Liver (tissue), 8 donors: ENCODE measurements at regions not wholly inside any gene's neighbourhood (a gene's known extent, or its start where the extent isn't known, plus 50 kb on each side); places are given as distances from the start of the nearest gene placed in this dataset.

Experiments used
- DNase-seq: peaks from one replicate; pipeline ENCODE4 v3.0.0-alpha.2; 2017; ENCODE audit warnings: low spot score
- H3K27ac ChIP-seq, 2 donors: one replicate each; pipeline ENCODE4 v1.7.0; 2013; ENCODE audit warnings: inconsistent platforms in 2 of 2, low read length in 2 of 2, control low read depth in 1 of 2, low read depth in 1 of 2, mild to moderate bottlenecking in 1 of 2
- H3K27me3 ChIP-seq, 4 donors: one replicate each; pipeline versions ENCODE4 v1.6.1 to v1.7.0; 2013; ENCODE audit warnings: low read length in 3 of 4, inconsistent platforms in 1 of 4, mild to moderate bottlenecking in 1 of 4, moderate library complexity in 1 of 4; ENCODE audit not compliant: control insufficient read depth in 4 of 4, insufficient read depth in 4 of 4
- H3K36me3 ChIP-seq, 4 donors: one replicate each; pipeline versions ENCODE4 v1.6.1 to v1.7.0; 2013; ENCODE audit warnings: low read length in 3 of 4, mild to moderate bottlenecking in 3 of 4, low read depth in 1 of 4, moderate library complexity in 1 of 4; ENCODE audit not compliant: control insufficient read depth in 4 of 4, insufficient read depth in 3 of 4
- H3K4me1 ChIP-seq, 4 donors: one replicate each; pipeline versions ENCODE4 v1.6.1 to v1.7.0; 2013; ENCODE audit warnings: low read length in 3 of 4, mild to moderate bottlenecking in 3 of 4, moderate library complexity in 1 of 4; ENCODE audit not compliant: control insufficient read depth in 4 of 4, insufficient read depth in 4 of 4
- H3K4me3 ChIP-seq, 3 donors: one replicate each; pipeline versions ENCODE4 v1.6.1 to v1.7.0; 2013; ENCODE audit warnings: low read length in 3 of 3, control low read depth in 1 of 3, low read depth in 1 of 3, mild to moderate bottlenecking in 1 of 3
- H3K9ac ChIP-seq, 2 donors: one replicate each; pipeline ENCODE4 v1.7.0; 2013; ENCODE audit warnings: low read length in 2 of 2, mild to moderate bottlenecking in 2 of 2, moderate library complexity in 2 of 2, control low read depth in 1 of 2, low read depth in 1 of 2
- H3K9me3 ChIP-seq, 4 donors: one replicate each; pipeline versions ENCODE4 v1.6.1 to v1.7.0; 2013; ENCODE audit warnings: low read length in 3 of 4; ENCODE audit not compliant: control insufficient read depth in 4 of 4
- ATF3 ChIP-seq: IDR thresholded peaks from 2 replicates; pipeline ENCODE4 v1.6.1; 2016; ENCODE audit warnings: antibody characterized with exemption
- CTCF ChIP-seq: fragments of 150-350 bp; IDR thresholded peaks from 2 replicates; pipeline ENCODE4 v1.5.1; 2017; ENCODE audit warnings: improper control_type of control experiment, low read depth, low read length; ENCODE audit not compliant: missing input control
- EGR1 ChIP-seq, 2 donors: IDR thresholded peaks; 2 replicates each; pipeline ENCODE4 v1.6.1; 2016 to 2018; ENCODE audit warnings: antibody characterized with exemption in 2 of 2, low read depth in 2 of 2
- FOXA1 ChIP-seq: IDR thresholded peaks from 2 replicates; pipeline ENCODE4 v1.6.1; 2016; ENCODE audit warnings: antibody characterized with exemption
- FOXA2 ChIP-seq: IDR thresholded peaks from 2 replicates; pipeline ENCODE4 v1.6.1; 2016; ENCODE audit warnings: antibody characterized with exemption
- GABPA ChIP-seq, 2 donors: IDR thresholded peaks in 1 of 2; conservative IDR thresholded peaks in 1 of 2; 2 replicates each; pipeline ENCODE4 v1.6.1; 2016; ENCODE audit warnings: antibody characterized with exemption in 2 of 2, mild to moderate bottlenecking in 1 of 2, moderate library complexity in 1 of 2
- HNF4A ChIP-seq, 2 donors: conservative IDR thresholded peaks; 2 replicates each; pipeline ENCODE4 v1.6.1; 2016; ENCODE audit warnings: antibody characterized with exemption in 2 of 2, mild to moderate bottlenecking in 2 of 2
- HNF4G ChIP-seq: IDR thresholded peaks from 2 replicates; pipeline ENCODE4 v1.6.1; 2016; ENCODE audit warnings: antibody characterized with exemption
- JUND ChIP-seq, 2 donors: IDR thresholded peaks; 2 replicates each; pipeline ENCODE4 v1.6.1; 2016; ENCODE audit warnings: antibody characterized with exemption in 2 of 2
- MAX ChIP-seq: IDR thresholded peaks from 2 replicates; pipeline ENCODE4 v1.6.1; 2016; ENCODE audit warnings: antibody characterized with exemption
- RAD21 ChIP-seq, 2 donors: IDR thresholded peaks; 2 replicates each; pipeline ENCODE4 v1.6.1; 2016; ENCODE audit warnings: antibody characterized with exemption in 2 of 2, mild to moderate bottlenecking in 2 of 2
- REST ChIP-seq: IDR thresholded peaks from 2 replicates; pipeline ENCODE4 v1.6.1; 2016; ENCODE audit warnings: antibody characterized with exemption, mild to moderate bottlenecking
- SP1 ChIP-seq: IDR thresholded peaks from 2 replicates; pipeline ENCODE4 v1.6.1; 2018; ENCODE audit warnings: antibody characterized with exemption, mild to moderate bottlenecking
- TAF1 ChIP-seq: conservative IDR thresholded peaks from 2 replicates; pipeline ENCODE4 v1.6.1; 2016; ENCODE audit warnings: antibody characterized with exemption, mild to moderate bottlenecking
- ZBTB33 ChIP-seq: IDR thresholded peaks from 2 replicates; pipeline ENCODE4 v1.6.1; 2016; ENCODE audit warnings: antibody characterized with exemption
- WGBS: extraction: QIAGEN DNeasy Blood & Tissue Kit; methylation state at CpG from one replicate; pipeline ENCODE4 v1.1.7; 2013; 5-methylcytosine and 5-hydroxymethylcytosine counted together
- donor health status: healthy.
- donor health status: healthy.
- donor health status: healthy.
- donor health status: healthy.
- donor health status: healthy.

GRCh38 chr2:5539282-5540165 is 152.7 kb upstream of the SOX11 start:
- Histone ChIP-seq H3K4me3 (no peak overlapping the region), H3K9me3 (peaks cover 0 to 6% (median under 1%) of the 10 kb centered on the region in 4 donors), H3K27ac (no peak overlapping the region), H3K9ac (no peak overlapping the region), H3K4me1 (no peaks in the 10 kb centered on the region), H3K27me3 (peaks cover 0 to 3% (median 0%) of the 10 kb centered on the region in 4 donors), H3K36me3 (no peaks in the 10 kb centered on the region)
- DNase-seq, result no peak
- TF ChIP-seq HNF4A (conservative IDR thresholded peaks at IDR 0.05) (no peak), FOXA1 (no peak), REST (no peak), JUND (IDR thresholded peaks at IDR 0.05) (no peak), CTCF (no peak), GABPA (IDR thresholded peaks at IDR 0.05 in 1 of 2, conservative IDR thresholded peaks at IDR 0.05 in 1 of 2) (no peak), SP1 (no peak), FOXA2 (no peak), EGR1 (IDR thresholded peaks at IDR 0.05; ENCODE audit: low read depth in 2 of 2) (no peak), TAF1 (no peak), RAD21 (IDR thresholded peaks at IDR 0.05) (no peak), MAX (no peak)
- 32% methylated on average over 18 of the region's 18 CpGs for WGBS

- H3K27ac ChIP-seq, result no peak overlapping the region
Measured at GRCh38 chr2:5540856-5541255, 151.3 kb upstream of the SOX11 start.

More at GRCh38 chr2:5540856-5541255, 151.3 kb upstream of the SOX11 start:
- Histone ChIP-seq H3K9ac (no peak overlapping the region), H3K36me3 (no peaks in the 10 kb centered on the region), H3K27me3 (peaks cover 0 to 3% (median 0%) of the 10 kb centered on the region in 4 donors), H3K4me3 (no peak overlapping the region), H3K4me1 (no peaks in the 10 kb centered on the region), H3K9me3 (peaks cover 0 to 6% (median under 1%) of the 10 kb centered on the region in 4 donors)
- 52% methylated on average over 5 of the region's 5 CpGs for WGBS
- DNase-seq, result no peak
- no peak for TF ChIP-seq JUND (IDR thresholded peaks at IDR 0.05)
- TF ChIP-seq ZBTB33, result no peak
- no peak for TF ChIP-seq HNF4G
- no peak for TF ChIP-seq TAF1
- TF ChIP-seq MAX, result no peak
- TF ChIP-seq FOXA2, result no peak
- TF ChIP-seq RAD21 (IDR thresholded peaks at IDR 0.05), result no peak
- TF ChIP-seq EGR1 (IDR thresholded peaks at IDR 0.05; ENCODE audit: low read depth in 2 of 2), result no peak
- TF ChIP-seq ATF3, result no peak
